Panc1 (cell line): ENCODE measurements at regions not wholly inside any gene's neighbourhood (a gene's known extent, or its start where the extent isn't known, plus 50 kb on each side); places are given as distances from the start of the nearest gene placed in this dataset.

Experiments
- ATAC-seq: fragments of 200-7000 bp; cut with Tn5 transposase; 2 replicates; pipeline ENCODE4 v1.9.1; 2020; ENCODE audit warnings: mild to moderate bottlenecking, moderate library complexity
- BruUV-seq: library from RNA; stranded (reverse); fragments of 400-500 nt; replicated peaks from 2 replicates; lab custom pipeline; 2021; lab: Mats Ljungman, UMichigan
- CTCF ChIA-PET: fragments of 300-600 bp; sonication (Branson Sonifier 250); formaldehyde crosslinking; loops from one replicate; lab custom pipeline; 2022; ENCODE audit warnings: antibody characterized with exemption; lab: Charles Lee
- POLR2A ChIA-PET: fragments of 300-600 bp; sonication (Branson Sonifier 250); formaldehyde crosslinking; loops from one replicate; lab custom pipeline; 2022; ENCODE audit warnings: antibody characterized with exemption; lab: Charles Lee
- DNase-seq: peaks from one replicate; pipeline ENCODE4 v3.0.0-alpha.2; 2010; ENCODE audit warnings: low read depth, low spot score
- H3K27ac ChIP-seq: 2 replicates; pipeline ENCODE4 v1.5.1; 2011; ENCODE audit warnings: mild to moderate bottlenecking, low read length, inconsistent platforms
- H3K27me3 ChIP-seq: fragments of 200-500 bp; sonication (Bioruptor generic); 2 replicates; pipeline ENCODE4 v1.6.0; 2014; ENCODE audit warnings: low read length, inconsistent platforms; ENCODE audit not compliant: control insufficient read depth, insufficient read depth
- H3K36me3 ChIP-seq: fragments of 200-500 bp; sonication (Bioruptor generic); 2 replicates; pipeline ENCODE4 v1.5.1; 2014; ENCODE audit warnings: inconsistent platforms, mild to moderate bottlenecking, low read length, moderate library complexity; ENCODE audit not compliant: control insufficient read depth, insufficient read depth
- H3K4me1 ChIP-seq: 2 replicates; pipeline ENCODE4 v1.5.1; 2011; ENCODE audit warnings: inconsistent platforms, mild to moderate bottlenecking, low read length, moderate library complexity; ENCODE audit not compliant: control insufficient read depth, insufficient read depth
- H3K4me3 ChIP-seq, 2 experiments: 2 replicates each; pipeline ENCODE4 v1.5.1; 2011 to 2012; ENCODE audit warnings: low read depth in 2 of 2, low read length in 2 of 2, mild to moderate bottlenecking in 2 of 2, inconsistent platforms in 1 of 2, moderate library complexity in 1 of 2
- H3K9me3 ChIP-seq: fragments of 200-500 bp; sonication (Bioruptor generic); 2 replicates; pipeline ENCODE4 v1.5.1; 2014; ENCODE audit warnings: low read depth, mild to moderate bottlenecking, inconsistent platforms, low read length, moderate library complexity; ENCODE audit not compliant: control insufficient read depth, insufficient read depth
- POLR2AphosphoS5 ChIP-seq: IDR thresholded peaks from 2 replicates; pipeline ENCODE4 v1.6.1; 2012; ENCODE audit warnings: mild to moderate bottlenecking, low read depth, low read length, moderate library complexity
- SIN3A ChIP-seq: IDR thresholded peaks from 2 replicates; pipeline ENCODE4 v1.6.1; 2012; ENCODE audit warnings: low read depth, mild to moderate bottlenecking, low read length, moderate library complexity, borderline replicate concordance; ENCODE audit not compliant: insufficient read depth
- TCF7L2 ChIP-seq: IDR thresholded peaks from 2 replicates; pipeline ENCODE4 v1.6.1; 2011; ENCODE audit warnings: mild to moderate bottlenecking, low read depth, low read length, inconsistent platforms
- in situ Hi-C: cut with HindIII; loops from 2 replicates; pipeline ENCODE4 v1.10.0; 2016; ENCODE audit warnings: low sequenced_read_pairs, low pct_unique_long_range_greater_than_20kb
- intact Hi-C: fragments of 100-400 bp; cut with micrococcal nuclease; formaldehyde crosslinking; loops from one replicate; pipeline ENCODE4 v1.10.0; 2022; ENCODE audit not compliant: unreplicated experiment
- TF ChIP-seq, protein P1 (sequence below), 2 experiments: IDR thresholded peaks; 2 replicates each; pipeline ENCODE4 v1.6.1; 2011 to 2012; ENCODE audit warnings: low read depth in 2 of 2, control low read depth in 1 of 2, low read length in 1 of 2, mild to moderate bottlenecking in 1 of 2, moderate library complexity in 1 of 2; ENCODE audit not compliant: insufficient read depth in 1 of 2
- TF ChIP-seq, protein P2 (sequence below): fragments of 450-650 bp; IDR thresholded peaks from 2 replicates; pipeline ENCODE4 v1.5.1; 2017; ENCODE audit warnings: mild to moderate bottlenecking

DNA sequence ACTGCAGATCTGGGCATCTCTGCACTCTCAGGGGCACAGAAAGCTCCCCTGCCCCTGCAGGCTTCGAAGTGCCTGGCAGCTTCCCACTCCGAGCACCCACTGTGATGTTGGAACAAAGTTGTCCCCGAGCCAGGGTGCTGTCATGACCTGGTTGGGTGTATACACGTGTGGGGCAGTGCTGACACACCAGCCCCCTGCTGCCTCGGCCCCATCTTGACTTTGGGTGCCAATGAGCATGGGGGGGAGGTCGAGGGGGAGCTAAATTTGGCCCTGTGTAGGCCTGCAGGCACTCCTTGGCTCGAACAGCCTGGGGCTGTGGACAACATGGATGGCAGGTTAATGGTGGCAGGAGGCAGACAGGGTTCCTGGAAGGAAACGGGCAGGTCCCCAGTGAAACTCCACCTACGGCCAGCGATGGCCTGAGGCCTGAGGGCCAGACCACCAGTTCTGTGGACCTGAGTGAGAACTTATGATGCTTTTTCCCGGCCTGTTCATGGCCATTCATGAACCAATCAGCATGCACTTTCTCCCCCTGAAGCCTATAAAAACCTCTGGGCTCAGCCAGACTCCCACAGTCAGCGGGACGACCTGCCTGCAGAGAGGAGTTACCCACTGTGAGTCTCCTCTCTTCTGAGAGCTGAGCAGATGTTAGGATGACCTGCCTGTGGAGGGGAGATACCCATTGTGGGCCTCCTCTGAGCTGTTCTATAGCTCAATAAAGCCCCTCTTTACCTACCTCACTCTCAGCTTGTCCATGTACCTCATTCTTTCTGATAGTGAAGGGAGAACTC, 1029.1 kb upstream of the GBE1 start:
- POLR2A ChIA-PET, result no interaction called here
- CTCF ChIA-PET, result no interaction called here
- in situ Hi-C loops (no loop called here), intact Hi-C loops (no loop called here)
- no peaks in the 10 kb centered on the region for H3K36me3 ChIP-seq
- TF ChIP-seq POLR2AphosphoS5, result no peak
- TF ChIP-seq, protein P1, sequence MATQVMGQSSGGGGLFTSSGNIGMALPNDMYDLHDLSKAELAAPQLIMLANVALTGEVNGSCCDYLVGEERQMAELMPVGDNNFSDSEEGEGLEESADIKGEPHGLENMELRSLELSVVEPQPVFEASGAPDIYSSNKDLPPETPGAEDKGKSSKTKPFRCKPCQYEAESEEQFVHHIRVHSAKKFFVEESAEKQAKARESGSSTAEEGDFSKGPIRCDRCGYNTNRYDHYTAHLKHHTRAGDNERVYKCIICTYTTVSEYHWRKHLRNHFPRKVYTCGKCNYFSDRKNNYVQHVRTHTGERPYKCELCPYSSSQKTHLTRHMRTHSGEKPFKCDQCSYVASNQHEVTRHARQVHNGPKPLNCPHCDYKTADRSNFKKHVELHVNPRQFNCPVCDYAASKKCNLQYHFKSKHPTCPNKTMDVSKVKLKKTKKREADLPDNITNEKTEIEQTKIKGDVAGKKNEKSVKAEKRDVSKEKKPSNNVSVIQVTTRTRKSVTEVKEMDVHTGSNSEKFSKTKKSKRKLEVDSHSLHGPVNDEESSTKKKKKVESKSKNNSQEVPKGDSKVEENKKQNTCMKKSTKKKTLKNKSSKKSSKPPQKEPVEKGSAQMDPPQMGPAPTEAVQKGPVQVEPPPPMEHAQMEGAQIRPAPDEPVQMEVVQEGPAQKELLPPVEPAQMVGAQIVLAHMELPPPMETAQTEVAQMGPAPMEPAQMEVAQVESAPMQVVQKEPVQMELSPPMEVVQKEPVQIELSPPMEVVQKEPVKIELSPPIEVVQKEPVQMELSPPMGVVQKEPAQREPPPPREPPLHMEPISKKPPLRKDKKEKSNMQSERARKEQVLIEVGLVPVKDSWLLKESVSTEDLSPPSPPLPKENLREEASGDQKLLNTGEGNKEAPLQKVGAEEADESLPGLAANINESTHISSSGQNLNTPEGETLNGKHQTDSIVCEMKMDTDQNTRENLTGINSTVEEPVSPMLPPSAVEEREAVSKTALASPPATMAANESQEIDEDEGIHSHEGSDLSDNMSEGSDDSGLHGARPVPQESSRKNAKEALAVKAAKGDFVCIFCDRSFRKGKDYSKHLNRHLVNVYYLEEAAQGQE (IDR thresholded peaks at IDR 0.05; ENCODE audit: insufficient read depth in 1 of 2, low read depth in 2 of 2, low read length in 1 of 2), result no peak
- TF ChIP-seq SIN3A, result no peak
- TF ChIP-seq, protein P2, sequence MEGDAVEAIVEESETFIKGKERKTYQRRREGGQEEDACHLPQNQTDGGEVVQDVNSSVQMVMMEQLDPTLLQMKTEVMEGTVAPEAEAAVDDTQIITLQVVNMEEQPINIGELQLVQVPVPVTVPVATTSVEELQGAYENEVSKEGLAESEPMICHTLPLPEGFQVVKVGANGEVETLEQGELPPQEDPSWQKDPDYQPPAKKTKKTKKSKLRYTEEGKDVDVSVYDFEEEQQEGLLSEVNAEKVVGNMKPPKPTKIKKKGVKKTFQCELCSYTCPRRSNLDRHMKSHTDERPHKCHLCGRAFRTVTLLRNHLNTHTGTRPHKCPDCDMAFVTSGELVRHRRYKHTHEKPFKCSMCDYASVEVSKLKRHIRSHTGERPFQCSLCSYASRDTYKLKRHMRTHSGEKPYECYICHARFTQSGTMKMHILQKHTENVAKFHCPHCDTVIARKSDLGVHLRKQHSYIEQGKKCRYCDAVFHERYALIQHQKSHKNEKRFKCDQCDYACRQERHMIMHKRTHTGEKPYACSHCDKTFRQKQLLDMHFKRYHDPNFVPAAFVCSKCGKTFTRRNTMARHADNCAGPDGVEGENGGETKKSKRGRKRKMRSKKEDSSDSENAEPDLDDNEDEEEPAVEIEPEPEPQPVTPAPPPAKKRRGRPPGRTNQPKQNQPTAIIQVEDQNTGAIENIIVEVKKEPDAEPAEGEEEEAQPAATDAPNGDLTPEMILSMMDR, result no peak
- no peak for TF ChIP-seq TCF7L2
- H3K27ac ChIP-seq, result no peak overlapping the region
- no TSS peak for BruUV-seq
- no peaks in the 10 kb centered on the region for H3K27me3 ChIP-seq
- H3K4me3 ChIP-seq, result no peak overlapping the region
- DNase-seq, result no peak
- ATAC-seq, result no peak
- H3K4me1 ChIP-seq, result no peaks in the 10 kb centered on the region
- H3K9me3 ChIP-seq, result no peaks in the 10 kb centered on the region

DNA sequence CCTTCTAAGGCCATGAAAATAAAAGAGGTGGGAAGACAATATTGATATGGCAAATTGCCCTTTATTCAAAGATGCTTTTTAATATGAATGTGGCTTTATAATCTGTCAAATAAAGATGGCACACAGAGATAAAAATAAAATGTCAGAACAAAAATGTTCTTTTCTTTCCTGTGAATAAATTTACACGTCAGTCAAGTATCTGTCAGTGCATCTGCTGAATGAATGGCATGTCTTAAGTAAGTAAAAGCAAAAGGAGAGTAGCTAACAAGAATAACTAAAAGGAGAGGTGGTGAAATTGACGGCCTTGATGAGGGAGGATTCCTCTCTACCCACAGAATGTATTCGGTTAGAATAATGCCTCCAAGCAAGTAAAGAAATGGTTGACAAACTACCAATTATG, 1021.7 kb upstream of the GBE1 start:
- Histone ChIP-seq H3K27ac (no peak overlapping the region), H3K27me3 (no peaks in the 10 kb centered on the region), H3K4me1 (no peaks in the 10 kb centered on the region), H3K4me3 (no peak overlapping the region), H3K36me3 (no peaks in the 10 kb centered on the region), H3K9me3 (no peaks in the 10 kb centered on the region)
- in situ Hi-C loops (no loop called here), intact Hi-C loops (no loop called here)
- DNase-seq (no peak), ATAC-seq (no peak)
- POLR2A ChIA-PET, result no interaction called here
- BruUV-seq, result no TSS peak
- CTCF ChIA-PET, result no interaction called here
- TF ChIP-seq POLR2AphosphoS5 (no peak), SIN3A (no peak), TCF7L2 (no peak)
- TF ChIP-seq, protein P1 (IDR thresholded peaks at IDR 0.05; ENCODE audit: insufficient read depth in 1 of 2, low read depth in 2 of 2, low read length in 1 of 2), result no peak
- TF ChIP-seq, protein P2, result no peak
